ENCODE measurements at regions not wholly inside any gene's neighbourhood (a gene's known extent, or its start where the extent isn't known, plus 50 kb on each side); places are given as distances from the start of the nearest gene placed in this dataset.

GRCh38 chr6:8642854-8643253, 207.5 kb upstream of the SLC35B3 start:
- Histone ChIP-seq H3K9me3 (ENCODE audit: severe bottlenecking) (no peaks in the 10 kb centered on the region), H3K4me1 (ENCODE audit: insufficient read depth, poor library complexity, severe bottlenecking) (no peaks in the 10 kb centered on the region), H3K27me3 (ENCODE audit: insufficient read depth, poor library complexity, severe bottlenecking) (no peaks in the 10 kb centered on the region), H3K4me3 (ENCODE audit: severe bottlenecking) (no peak overlapping the region), H3K36me3 (ENCODE audit: low read depth) (no peaks in the 10 kb centered on the region), H3K27ac (ENCODE audit: poor library complexity, severe bottlenecking) (no peak overlapping the region)
- DNase-seq (ENCODE audit: low spot score) (no peak), ATAC-seq (ENCODE audit: low read depth) (no peak)
- TF ChIP-seq, protein P1, sequence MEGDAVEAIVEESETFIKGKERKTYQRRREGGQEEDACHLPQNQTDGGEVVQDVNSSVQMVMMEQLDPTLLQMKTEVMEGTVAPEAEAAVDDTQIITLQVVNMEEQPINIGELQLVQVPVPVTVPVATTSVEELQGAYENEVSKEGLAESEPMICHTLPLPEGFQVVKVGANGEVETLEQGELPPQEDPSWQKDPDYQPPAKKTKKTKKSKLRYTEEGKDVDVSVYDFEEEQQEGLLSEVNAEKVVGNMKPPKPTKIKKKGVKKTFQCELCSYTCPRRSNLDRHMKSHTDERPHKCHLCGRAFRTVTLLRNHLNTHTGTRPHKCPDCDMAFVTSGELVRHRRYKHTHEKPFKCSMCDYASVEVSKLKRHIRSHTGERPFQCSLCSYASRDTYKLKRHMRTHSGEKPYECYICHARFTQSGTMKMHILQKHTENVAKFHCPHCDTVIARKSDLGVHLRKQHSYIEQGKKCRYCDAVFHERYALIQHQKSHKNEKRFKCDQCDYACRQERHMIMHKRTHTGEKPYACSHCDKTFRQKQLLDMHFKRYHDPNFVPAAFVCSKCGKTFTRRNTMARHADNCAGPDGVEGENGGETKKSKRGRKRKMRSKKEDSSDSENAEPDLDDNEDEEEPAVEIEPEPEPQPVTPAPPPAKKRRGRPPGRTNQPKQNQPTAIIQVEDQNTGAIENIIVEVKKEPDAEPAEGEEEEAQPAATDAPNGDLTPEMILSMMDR (IDR thresholded peaks at IDR 0.05; ENCODE audit: poor library complexity, severe bottlenecking) = no peak

- H3K27ac ChIP-seq (ENCODE audit: poor library complexity, severe bottlenecking) = no peak overlapping the region
Measured at GRCh38 chr6:8642131-8642530, 206.8 kb upstream of the SLC35B3 start.

GRCh38 chr6:8639928-8640649, 204.7 kb upstream of the SLC35B3 start:
- no peaks in the 10 kb centered on the region for H3K9me3 ChIP-seq (ENCODE audit: severe bottlenecking)
- H3K27me3 ChIP-seq (ENCODE audit: insufficient read depth, poor library complexity, severe bottlenecking) = no peaks in the 10 kb centered on the region
- H3K27ac ChIP-seq (ENCODE audit: poor library complexity, severe bottlenecking) = no peak overlapping the region
- H3K4me3 ChIP-seq (ENCODE audit: severe bottlenecking) = no peak overlapping the region
- no peaks in the 10 kb centered on the region; the same call in 1 of the 2 replicates for H3K36me3 ChIP-seq (ENCODE audit: low read depth)
- TF ChIP-seq, protein P1 (IDR thresholded peaks at IDR 0.05; ENCODE audit: poor library complexity, severe bottlenecking) = no peak
- DNase-seq (ENCODE audit: low spot score) (no peak), ATAC-seq (ENCODE audit: low read depth) (no peak)
- H3K4me1 ChIP-seq (ENCODE audit: insufficient read depth, poor library complexity, severe bottlenecking) = no peaks in the 10 kb centered on the region

More at GRCh38 chr6:8642131-8642530, 206.8 kb upstream of the SLC35B3 start:
- TF ChIP-seq, protein P1 (IDR thresholded peaks at IDR 0.05; ENCODE audit: poor library complexity, severe bottlenecking) = no peak
- Histone ChIP-seq H3K36me3 (ENCODE audit: low read depth) (no peaks in the 10 kb centered on the region; the same call in 1 of the 2 replicates), H3K9me3 (ENCODE audit: severe bottlenecking) (no peaks in the 10 kb centered on the region), H3K4me3 (ENCODE audit: severe bottlenecking) (no peak overlapping the region), H3K4me1 (ENCODE audit: insufficient read depth, poor library complexity, severe bottlenecking) (no peaks in the 10 kb centered on the region), H3K27me3 (ENCODE audit: insufficient read depth, poor library complexity, severe bottlenecking) (no peaks in the 10 kb centered on the region)
- no peak for DNase-seq (ENCODE audit: low spot score)
- ATAC-seq (ENCODE audit: low read depth) = no peak

DNA sequence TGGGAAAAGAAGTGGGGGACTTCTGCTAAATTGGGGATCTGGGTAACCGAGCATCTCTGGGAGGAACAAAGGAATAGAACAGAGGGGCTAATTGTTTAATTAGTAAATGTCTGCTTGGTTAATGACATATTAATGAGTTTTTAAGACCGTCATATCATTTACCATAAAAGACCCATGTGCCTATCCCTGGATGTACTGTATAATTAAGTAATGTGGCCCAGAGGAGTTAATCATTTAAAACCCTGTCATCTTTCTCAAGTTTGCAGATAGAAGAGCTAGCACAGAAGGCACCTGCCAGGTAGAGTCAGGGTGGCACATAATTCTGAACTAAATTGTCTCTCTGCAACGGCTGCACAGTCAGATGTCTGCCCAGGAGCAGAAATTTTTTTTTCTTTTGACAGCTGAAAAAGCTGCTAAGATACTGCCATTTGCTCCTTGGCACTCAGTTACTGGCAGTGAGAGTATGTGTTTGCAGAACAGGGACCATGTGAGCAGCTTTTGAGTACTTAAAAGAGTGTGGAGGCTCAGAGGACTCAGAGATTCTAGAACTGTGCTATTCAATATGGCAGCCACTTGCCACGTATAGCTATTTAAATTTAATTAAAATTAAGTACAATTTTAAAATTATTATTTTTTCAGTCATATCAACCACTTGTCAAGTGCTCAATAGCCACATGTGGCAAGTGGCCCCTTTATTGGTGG, 202.7 kb upstream of the SLC35B3 start:
- DNase-seq (ENCODE audit: low spot score) = no peak
- Histone ChIP-seq H3K4me1 (ENCODE audit: insufficient read depth, poor library complexity, severe bottlenecking) (peaks cover 2% of the 10 kb centered on the region), H3K4me3 (ENCODE audit: severe bottlenecking) (no peak overlapping the region), H3K27ac (ENCODE audit: poor library complexity, severe bottlenecking) (no peak overlapping the region), H3K36me3 (ENCODE audit: low read depth) (no peaks in the 10 kb centered on the region; the same call in 1 of the 2 replicates), H3K27me3 (ENCODE audit: insufficient read depth, poor library complexity, severe bottlenecking) (no peaks in the 10 kb centered on the region), H3K9me3 (ENCODE audit: severe bottlenecking) (no peaks in the 10 kb centered on the region)
- ATAC-seq (ENCODE audit: low read depth) = no peak
- TF ChIP-seq, protein P1 (IDR thresholded peaks at IDR 0.05; ENCODE audit: poor library complexity, severe bottlenecking) = no peak
